ENCODE measurements at regions not wholly inside any gene's neighbourhood (a gene's known extent, or its start where the extent isn't known, plus 50 kb on each side); places are given as distances from the start of the nearest gene placed in this dataset.
"Not testable (repeated sequence)": the region's sequence is repeated elsewhere in the genome, so short reads cannot be mapped to it uniquely, and the experiment has no call there.

DNA sequence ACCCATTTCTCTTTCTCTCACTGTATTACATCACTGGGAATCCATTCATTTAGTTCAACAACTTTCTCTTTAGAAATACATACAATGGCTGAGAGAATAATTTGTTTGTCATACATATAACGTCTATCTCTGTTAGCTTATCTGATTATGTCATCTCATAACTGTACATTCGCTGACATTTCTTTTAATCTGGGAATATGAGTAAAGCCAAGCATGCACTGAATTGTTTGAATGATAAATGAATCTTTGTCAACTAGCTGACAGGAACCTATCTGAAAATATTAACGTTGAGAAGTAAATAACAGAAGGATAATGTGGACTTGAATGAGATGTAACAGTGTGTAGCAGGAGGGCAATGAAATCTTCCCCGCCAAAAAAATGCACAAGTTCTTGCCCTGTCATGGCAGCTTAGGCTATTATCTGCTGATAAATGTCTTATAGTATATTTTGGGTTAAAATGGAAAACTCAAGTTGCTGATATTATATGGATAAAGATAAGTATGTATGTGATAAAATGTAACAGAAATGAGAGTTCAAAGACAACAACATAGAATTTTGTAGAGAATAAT is 581.2 kb upstream of the ADGRB3 start:
- DNase-seq = no peak

DNA sequence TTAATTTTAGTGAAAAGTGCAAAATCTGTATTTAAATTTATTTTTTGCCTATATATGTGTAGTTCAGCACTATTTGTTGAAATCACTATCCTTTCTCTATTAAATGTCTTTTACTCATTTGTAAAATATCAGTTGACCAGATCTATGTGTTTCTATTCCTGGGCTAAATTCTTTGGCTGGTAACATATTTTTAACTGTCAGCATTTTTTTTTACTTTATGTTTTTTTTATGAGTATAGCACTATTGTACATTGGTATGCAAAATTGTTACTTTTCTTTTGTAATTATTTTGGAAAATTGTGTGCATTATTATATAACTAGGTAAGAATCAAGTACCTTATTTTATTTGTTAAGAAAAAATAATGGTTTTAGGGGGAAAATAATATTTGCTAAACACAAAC is 582.8 kb upstream of the ADGRB3 start:
- DNase-seq = no peak

DNA sequence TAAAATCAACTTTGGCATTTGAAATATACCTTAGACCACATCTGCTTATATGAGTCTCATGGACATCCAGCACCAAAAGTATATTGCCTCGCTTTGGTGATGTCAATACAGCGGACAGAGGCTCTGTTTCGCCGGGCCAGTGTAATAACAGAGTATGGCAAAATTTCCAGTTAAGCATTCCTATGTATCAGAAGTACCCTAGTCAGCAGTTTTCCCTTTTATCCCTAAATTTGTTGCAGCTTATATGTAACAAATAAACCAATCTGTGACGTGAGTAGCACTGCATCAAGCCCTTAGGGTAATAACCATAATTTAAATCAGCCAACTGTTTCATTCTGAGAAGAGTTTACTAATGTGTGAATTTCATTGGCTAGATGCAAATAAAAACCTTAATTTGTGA is 585.5 kb upstream of the ADGRB3 start:
- DNase-seq = no peak

DNA sequence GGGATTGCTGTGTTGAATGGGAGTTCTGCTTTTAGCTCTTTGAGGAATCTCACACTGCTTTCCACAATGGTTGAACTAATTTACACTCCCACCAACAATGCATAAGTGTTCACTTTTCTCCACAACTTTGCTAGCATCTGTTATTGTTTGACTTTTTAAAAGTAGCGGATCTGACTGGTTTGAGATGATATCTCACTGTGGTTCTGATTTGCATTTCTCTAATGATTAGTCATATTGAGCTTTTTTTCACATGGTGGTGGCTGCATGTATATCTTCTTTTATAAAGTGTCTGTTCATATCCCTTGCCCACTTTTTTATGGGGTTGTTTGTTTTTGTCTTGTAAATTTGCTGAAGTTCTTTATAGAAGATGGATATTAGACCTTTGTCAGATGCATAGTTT is 588.3 kb upstream of the ADGRB3 start:
- DNase-seq = no peak

DNA sequence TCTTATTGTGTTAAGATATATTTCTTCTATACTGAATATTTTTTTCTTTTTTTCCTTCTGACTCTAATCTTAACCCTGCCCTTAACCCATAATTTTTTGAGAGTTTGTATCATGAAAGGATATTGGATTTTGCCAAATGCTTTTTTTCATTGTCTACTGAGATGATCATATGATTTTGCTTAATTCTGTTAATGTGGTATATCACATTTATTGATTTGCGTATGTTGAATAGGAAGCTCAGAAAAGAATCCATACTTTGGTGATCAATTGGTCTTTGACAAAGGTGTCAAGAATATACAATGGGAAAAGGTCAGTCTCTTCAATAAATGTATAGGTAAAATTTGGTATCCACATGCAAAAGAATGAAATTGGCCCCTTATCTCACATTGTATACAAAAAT is 588.8 kb upstream of the ADGRB3 start:
- DNase-seq = no peak

DNA sequence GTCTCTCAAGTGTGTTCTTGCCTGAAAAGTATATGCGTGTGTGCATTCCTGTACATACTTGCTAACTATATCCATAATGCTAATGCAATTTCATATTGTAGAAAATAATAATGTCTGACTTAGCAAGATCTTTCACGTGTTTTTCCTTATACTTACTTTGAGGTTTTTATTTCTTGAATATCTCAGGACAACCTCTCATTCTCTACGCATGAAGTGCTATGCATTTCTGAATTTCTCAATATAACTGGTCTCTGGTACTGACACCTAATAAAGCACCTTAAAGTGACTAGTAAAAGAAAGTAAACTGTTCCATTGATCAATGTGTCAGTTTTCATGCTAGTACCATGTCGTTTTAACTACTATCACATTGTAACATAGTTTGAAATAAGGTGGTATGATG is 589.9 kb upstream of the ADGRB3 start:
- no peak for DNase-seq

DNA sequence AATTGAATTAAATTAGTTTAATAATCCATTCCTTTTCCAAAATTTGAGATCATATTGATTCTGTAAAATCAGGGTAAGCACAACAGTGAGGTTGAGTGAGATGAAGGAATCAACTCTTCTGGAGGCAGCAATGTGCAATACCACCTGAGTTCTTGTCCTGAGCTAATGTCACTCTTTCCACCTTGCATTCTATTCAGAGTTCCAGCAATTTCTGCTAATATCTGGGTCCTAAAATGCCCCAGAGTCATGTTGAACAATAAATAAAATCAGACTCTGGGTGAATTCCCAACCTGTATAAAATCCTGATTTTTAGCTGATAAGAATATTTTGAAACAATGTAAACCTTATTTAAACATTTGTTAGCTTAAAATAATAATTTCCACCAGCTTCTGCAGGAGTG is 590.8 kb upstream of the ADGRB3 start:
- DNase-seq = no peak

DNA sequence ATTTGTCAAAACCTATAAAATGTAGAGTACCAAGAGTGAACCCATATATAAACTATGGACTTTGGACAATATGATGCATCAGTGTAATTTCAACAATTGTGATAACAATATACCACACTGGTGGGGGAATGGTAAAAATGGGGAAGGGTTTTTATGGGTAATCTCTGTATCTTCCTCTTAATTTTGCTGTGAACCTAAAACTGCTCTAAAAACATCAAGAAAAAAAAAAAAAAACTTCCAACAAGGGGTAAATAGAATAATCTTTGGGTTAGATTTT is 592.0 kb upstream of the ADGRB3 start:
- DNase-seq = no peak

DNA sequence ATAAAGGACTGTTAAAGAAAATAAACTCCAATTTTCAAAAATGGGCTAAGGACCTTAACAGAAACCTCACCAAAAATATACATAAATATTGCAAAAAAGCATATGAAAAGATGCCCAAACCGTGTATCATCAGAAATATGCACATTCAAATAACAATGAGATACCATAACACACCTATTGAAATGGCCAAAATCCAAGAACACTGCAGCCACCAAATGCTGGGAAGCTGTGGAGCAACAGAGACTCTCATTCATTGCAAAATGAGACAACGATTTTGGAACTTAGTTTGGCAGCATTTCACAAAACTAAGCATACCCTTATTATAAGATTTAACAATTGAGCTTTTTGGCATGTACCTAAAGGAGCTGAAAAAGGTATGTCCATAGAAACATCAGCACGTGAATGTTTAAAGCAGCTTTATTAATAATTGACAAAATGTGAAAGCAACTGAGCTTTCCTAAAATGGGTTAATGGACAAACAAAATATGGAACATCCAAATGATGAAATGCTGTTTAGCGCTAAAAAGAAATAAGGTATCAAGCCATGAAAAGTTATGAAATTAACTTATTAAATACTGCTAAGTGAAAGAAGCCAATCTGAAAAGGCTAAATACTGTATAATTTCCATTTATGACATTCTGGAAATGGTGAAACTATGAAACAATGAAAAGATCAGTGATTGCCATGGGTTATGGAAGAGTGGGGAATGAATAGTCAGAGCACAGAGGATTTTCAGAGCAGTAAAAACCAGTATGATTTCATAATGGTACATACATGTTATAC is 592.6 kb upstream of the ADGRB3 start:
- DNase-seq = no peak

DNA sequence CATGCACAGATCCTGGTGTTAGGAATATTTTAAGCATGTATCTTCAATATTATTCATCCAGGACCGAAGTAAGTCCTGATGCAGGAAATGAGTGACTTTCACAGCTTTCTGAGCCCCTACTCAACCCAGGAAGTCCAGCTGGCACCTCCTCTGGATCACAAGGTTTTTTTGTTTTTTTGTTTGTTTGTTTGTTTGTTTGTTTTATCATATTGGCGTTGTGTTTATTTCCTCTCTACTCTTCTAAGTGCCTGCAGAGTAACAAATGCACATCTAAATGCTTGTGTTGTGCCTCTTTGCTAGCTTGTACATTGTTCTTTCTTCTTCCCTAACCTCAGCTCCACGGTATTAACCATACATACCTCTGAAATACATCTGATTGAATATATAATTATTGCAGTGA is 594.3 kb upstream of the ADGRB3 start:
- no peak for DNase-seq

DNA sequence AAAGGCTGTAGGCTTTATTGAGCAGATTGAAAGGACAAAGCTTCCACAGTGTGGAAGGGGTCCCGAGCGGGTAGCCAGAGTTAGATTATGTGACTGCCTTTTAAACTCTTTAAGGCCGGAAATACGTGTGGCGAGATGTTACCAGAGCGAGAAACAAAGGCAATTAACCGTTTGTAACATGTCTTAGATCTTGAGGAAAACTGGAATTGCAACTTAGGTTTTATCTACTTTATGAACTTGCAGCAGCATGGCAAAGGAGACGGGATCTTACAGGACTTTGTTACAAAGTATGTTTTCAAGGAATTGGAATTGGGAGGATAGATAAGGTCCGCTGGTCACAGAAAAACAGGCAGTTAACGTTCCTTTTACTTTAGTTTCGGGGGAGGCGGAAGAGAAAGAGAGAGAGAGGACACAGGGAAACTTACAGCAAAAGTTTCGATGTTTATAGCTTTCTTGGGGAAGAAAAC is 594.7 kb upstream of the ADGRB3 start:
- DNase-seq = no peak

DNA sequence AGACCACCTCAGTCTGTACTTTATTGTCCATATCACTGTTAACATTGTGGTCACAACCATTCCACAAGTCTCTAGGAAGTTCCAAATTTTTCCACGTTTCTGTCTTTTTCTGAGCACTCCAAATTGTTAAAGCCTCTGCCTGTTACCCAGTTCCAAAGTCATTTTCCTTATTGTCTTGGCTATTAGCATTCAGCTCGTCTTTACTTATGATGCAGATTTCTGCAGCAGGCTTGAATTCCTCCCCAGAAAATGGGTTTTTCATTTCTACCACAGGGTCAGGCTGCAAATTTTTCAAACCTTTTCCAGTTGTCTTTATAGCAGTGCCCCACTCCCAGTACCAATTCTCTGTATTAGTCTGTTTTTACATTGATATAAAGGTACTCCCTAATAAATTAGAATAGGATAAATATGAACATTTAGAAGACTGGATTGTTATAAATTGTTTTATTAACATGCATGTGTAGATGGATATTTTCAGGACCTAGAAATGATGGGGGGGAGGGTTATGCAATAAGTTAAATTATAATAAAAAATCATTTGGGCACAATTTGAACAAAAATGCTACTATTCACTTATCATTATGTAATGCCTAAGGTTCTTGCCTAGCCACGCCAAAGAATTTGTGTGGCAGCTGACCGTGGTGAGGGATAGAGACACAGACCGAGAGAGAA is 595.3 kb upstream of the ADGRB3 start:
- no peak for DNase-seq

DNA sequence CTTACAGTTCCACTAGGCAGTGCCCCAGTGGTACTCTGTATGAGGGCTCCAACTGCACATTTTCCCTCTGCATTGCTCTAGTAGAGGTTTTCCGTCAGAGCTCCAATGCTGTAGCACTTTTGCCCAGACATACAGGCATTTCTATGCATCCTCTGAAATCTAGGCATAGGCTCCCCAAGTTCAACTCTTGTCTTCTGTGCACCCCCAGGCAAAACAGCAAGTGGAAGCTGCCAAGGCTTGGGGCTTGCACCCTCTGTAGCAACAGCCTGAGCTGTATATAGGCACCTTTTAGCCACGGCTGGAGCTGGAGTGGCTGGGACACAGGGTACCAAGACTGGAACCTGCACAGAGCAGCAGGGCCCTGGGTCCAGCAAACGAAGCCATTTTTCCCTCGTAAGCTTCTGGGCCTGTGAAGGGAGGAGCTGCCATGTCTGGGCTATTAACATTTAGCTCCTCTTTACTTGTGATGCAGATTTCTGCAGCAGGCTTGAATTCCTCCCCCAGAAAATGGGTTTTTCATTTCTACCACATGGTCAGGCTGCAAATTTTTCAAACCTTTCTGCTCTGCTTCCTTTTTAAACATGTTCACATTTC is 596.2 kb upstream of the ADGRB3 start:
- DNase-seq = no peak

DNA sequence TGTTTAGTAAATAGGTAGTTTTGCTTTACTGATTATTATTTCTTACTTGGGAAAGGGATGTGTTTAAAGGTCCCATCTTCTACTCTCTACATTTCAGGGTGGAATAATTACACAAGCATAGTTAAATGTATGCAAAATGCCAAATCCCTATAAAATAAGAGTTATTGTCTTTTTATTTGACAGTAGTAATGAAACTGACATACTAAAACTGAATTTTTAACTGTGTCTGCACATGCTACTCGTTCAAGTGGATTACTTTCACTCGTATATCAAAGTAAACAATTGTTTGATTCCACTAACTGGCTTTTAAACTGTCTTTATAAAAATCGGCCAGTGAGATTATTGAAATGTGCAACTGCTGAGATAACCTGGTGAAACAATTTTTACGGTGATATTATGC is 602.9 kb upstream of the ADGRB3 start:
- no peak for DNase-seq

DNA sequence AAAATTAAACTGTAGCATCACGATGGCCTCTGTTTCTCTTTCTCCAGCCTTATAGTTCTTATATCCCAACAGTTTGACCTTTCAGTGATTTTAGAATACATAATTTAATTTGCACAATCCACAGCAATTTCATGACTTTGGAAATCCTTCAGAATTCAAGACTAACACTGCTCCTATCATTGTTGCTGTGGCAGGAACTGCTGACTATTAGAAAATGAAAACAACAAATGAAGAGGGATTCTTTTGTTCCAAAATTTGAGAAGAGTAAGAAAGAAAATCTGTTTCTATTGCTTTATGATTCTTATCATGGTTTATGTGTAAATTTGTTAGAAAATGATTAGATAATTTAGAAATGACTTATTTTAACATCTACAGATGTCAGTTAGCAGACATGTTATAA is 604.0 kb upstream of the ADGRB3 start:
- DNase-seq = no peak

DNA sequence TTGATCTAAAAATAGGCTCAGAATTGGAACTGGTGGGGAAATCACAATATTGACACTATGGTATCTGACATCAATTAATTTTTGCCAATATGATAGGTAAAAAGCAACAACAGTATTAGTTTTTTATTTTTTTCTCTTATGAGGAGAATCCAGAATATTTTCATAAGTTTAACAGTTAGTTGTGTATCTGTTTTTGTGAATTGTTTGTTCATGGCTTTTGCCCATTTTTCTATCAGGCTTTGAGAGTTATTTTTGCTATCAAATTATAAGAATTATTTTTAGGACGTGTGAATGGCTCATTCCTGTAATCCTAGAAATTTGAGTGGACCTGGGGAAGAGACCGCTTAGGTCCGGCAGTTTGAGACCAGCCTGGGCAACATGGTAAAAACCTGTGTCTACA is 608.6 kb upstream of the ADGRB3 start:
- DNase-seq = no peak

DNA sequence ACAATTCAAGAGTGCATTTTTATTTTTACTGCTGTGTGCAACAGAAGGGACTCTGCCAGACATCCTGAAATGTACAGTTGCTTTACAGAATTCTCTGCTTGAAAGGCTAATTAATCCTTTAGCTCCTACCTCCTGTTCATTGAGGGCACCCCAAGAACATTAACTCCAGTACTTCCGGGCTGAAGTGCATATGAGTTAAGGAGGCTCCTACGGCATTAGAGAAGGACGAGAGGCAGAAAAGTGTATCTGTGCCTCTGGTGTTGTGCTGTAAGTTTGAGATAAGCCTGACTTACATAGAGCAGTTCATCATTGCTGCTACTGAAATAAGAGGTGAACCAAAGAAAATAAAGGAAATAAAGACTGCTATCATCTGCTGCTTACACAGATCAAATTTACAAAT is 609.3 kb upstream of the ADGRB3 start:
- no peak for DNase-seq

DNA sequence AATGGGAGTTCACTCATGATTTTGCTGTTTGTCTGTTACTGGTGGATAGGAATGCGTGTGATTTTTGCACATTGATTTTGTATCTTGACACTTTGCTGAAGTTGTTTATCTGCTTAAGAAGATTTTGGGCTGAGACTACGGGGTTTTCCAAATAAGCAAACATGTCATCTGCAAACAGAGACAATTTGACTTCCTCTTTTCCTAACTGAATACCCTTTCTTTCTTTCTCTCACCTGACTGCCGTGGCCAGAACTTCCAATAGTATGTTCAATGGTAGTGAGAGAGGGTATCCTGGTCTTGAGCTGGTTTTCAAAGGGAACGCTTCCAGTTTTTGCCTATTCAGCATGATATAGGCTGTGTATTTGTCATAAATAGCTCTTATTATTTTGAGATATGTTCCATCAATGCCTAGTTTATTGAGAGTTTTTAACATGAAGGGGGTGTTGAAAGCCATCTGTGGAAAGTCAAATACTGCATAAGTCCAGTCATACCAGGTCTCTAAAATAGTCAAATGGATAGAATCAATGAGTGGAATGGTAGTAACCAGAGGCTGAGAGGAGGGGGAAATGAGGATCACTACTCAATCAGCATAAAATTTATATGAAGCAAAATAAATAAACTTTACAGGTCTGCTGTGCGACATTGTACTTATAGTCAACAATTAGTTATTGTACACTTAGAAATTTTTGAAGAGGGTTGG is 610.4 kb upstream of the ADGRB3 start:
- DNase-seq = no peak

DNA sequence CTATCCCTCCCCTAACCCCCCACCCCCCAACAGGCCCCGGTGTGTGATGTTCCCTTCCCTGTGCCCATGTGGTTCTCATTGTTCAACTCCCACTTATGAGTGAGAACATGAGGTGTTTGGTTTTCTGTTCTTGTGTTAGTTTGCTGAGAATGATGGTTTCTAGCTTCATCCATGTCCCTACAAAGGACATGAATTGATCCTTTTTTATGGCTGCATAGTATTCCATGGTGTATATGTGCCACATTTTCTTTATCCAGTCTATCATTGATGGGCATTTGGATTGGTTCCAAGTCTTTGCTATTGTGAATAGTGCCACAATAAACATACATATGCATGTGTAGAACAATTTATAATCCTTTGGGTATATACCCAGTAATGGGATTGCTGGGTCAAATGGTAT is 612.1 kb upstream of the ADGRB3 start:
- DNase-seq = not testable (repeated sequence)

DNA sequence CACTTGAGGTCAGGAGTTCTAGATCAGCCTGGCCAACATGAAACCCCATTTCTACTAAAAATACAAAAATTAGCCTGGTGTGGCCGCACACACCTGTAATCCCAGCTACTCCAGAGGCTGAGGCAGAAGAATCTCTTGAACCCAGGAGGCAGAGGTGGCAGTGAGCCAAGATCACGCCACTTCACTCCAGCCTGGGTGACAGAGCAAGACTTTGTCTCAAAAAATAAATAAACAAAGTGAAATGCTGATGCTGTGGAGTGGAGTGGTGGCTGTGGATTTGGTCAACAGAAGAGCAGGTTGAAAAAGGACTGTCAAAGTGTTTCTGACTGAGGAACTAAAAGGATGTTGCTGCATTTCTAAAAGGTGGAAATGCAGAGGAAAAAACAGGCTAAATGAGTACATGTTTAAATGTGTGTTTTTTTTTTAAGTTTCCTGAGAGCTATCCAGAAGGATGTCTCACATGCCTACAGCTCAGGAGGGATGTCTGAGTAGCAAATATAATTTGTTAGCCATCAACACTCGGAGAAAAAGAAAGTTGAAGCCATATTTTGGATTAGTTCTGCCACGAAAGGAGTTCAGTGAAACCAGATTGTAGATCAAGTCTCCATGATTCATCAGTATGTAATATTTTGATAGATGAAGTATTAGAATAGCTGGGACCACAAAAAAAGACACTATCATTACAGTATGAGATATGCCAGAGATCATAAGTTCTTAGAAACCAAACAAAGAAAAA is 621.1 kb upstream of the ADGRB3 start:
- peak; percentile 42 for DNase-seq

DNA sequence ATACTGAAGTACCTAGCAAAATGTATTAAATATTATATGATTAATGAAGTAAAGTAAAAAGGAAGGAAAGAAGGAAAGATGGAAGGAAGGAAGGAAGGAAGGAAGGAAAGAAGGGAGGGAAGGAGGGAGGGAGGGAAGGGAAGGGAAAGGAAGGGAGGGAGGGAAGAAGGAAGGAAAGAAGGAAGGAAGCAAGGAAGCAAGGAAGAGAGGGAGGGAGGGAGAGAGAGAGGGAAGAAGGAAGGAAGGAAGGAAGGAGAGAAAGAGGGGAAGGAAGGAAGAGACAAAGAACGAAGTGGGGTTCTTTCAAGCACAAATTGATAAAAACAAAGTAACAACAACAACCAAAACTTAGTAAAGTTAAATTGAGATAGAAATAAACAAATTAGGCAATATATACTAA is 622.3 kb upstream of the ADGRB3 start:
- no peak for DNase-seq

DNA sequence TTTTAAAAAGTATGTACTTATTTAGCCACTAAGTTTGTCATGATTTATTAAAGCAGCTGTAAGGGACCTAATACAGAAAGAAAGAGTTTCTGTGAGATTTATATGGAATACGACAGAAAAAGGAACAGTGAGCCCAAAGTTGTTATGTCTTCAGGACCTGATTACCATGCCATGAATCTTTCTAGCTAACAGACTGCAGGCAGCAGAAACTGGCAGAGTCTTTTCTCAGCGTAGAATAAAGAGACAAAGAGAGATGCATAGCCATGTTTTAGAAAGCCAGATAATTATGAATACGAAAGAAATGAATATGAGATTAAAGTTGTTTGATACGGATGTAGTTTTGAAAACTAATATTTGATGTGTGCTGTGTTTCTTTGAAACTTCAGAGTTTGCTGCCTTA is 624.1 kb upstream of the ADGRB3 start:
- no peak for DNase-seq

DNA sequence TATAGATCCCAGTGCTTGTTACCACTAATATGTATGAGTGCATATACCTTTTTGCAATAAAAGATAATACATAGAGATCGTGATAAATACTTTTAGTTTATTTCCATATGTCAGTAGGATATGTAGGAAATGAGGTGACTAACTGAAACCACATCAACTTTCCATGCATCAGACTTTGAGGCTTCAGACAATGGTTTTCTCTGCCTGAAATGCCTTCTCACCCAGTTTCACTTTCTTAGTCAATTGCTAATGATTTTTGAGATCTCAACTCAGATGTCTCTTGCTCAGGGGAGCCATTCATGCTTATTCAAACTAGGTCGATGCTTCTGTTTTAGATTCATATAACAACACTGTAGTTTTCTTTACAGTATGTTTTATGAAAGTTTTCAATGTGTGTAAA is 626.6 kb upstream of the ADGRB3 start:
- no peak for DNase-seq

All from DMS53 (cell line).